IMR-90 (cell line): ENCODE measurements at regions not wholly inside any gene's neighbourhood (a gene's known extent, or its start where the extent isn't known, plus 50 kb on each side); places are given as distances from the start of the nearest gene placed in this dataset.

Source experiments
- ATAC-seq: fragments of 200-7000 bp; cut with Tn5 transposase; 2 replicates; pipeline ENCODE4 v1.9.1; 2020; ENCODE audit warnings: low read depth, mild to moderate bottlenecking, moderate library complexity
- BruUV-seq: library from RNA; stranded (reverse); fragments of 400-500 nt; replicated peaks from 2 replicates; lab custom pipeline; 2021; lab: Mats Ljungman, UMichigan
- CTCF ChIA-PET: fragments of 300-600 bp; formaldehyde crosslinking; extraction: SDS; loops from one replicate; lab custom pipeline; 2021; ENCODE audit warnings: antibody characterized with exemption; lab: Yijun Ruan, JAX
- POLR2A ChIA-PET: fragments of 300-600 bp; sonication (Branson Sonifier 250); formaldehyde crosslinking; loops from one replicate; lab custom pipeline; 2022; ENCODE audit warnings: antibody characterized with exemption; ENCODE audit not compliant: unreplicated experiment; lab: Charles Lee
- DNase-seq: peaks from one replicate; pipeline ENCODE4 v3.0.0; 2013
- H2AFZ ChIP-seq: replicated peaks from 2 replicates; pipeline ENCODE3; 2013; ENCODE audit warnings: low read length, mild to moderate bottlenecking; ENCODE audit not compliant: poor library complexity
- H2AK5ac ChIP-seq: 2 replicates; pipeline ENCODE4 v1.6.1; 2013; ENCODE audit warnings: low read depth, low read length, inconsistent platforms
- H2AK9ac ChIP-seq: replicated peaks from 2 replicates; pipeline ENCODE3; 2013; ENCODE audit warnings: mild to moderate bottlenecking, low read depth, low read length, moderate library complexity; ENCODE audit not compliant: poor library complexity
- H2BK120ac ChIP-seq: 2 replicates; pipeline ENCODE4 v1.6.1; 2013; ENCODE audit warnings: low read depth, low read length, inconsistent platforms
- H2BK15ac ChIP-seq: 3 replicates; pipeline ENCODE4 v1.6.1; 2013; ENCODE audit warnings: low read depth, low read length, inconsistent platforms
- H2BK20ac ChIP-seq: 2 replicates; pipeline ENCODE4 v1.6.1; 2013; ENCODE audit warnings: low read depth, mild to moderate bottlenecking, inconsistent platforms, low read length, moderate library complexity
- H2BK5ac ChIP-seq: 2 replicates; pipeline ENCODE4 v1.6.1; 2013; ENCODE audit warnings: mild to moderate bottlenecking, low read depth, low read length, inconsistent platforms; ENCODE audit not compliant: poor library complexity, severe bottlenecking
- H3K14ac ChIP-seq: replicated peaks from 2 replicates; pipeline ENCODE4 v1.6.1; 2013; ENCODE audit warnings: low read depth, low read length, inconsistent platforms
- H3K18ac ChIP-seq: 2 replicates; pipeline ENCODE4 v1.6.1; 2013; ENCODE audit warnings: low read depth, low read length, control low read depth
- H3K23ac ChIP-seq: 2 replicates; pipeline ENCODE4 v1.6.1; 2013; ENCODE audit warnings: low read depth, low read length, inconsistent platforms
- H3K27ac ChIP-seq: 2 replicates; pipeline ENCODE4 v1.5.1; 2013; ENCODE audit warnings: mild to moderate bottlenecking, control low read depth, low read length; ENCODE audit not compliant: insufficient read depth
- H3K27me3 ChIP-seq: 2 replicates; pipeline ENCODE4 v1.6.1; 2013; ENCODE audit warnings: low read length; ENCODE audit not compliant: control insufficient read depth, insufficient read depth
- H3K36me3 ChIP-seq: 2 replicates; pipeline ENCODE4 v1.6.1; 2013; ENCODE audit warnings: low read length, mixed read lengths; ENCODE audit not compliant: control insufficient read depth, insufficient read depth
- H3K4ac ChIP-seq: 2 replicates; pipeline ENCODE4 v1.6.1; 2013; ENCODE audit warnings: low read depth, low read length, inconsistent platforms
- H3K4me1 ChIP-seq: 2 replicates; pipeline ENCODE4 v1.6.1; 2013; ENCODE audit warnings: low read length, mixed read lengths; ENCODE audit not compliant: control insufficient read depth, insufficient read depth
- H3K4me2 ChIP-seq: 2 replicates; pipeline ENCODE4 v1.6.1; 2013; ENCODE audit warnings: low read depth, mild to moderate bottlenecking, control low read depth, low read length, moderate library complexity
- H3K4me3 ChIP-seq: 2 replicates; pipeline ENCODE4 v1.5.1; 2013; ENCODE audit warnings: low read depth, mild to moderate bottlenecking, control low read depth, low read length, moderate library complexity; ENCODE audit not compliant: insufficient read depth
- H3K56ac ChIP-seq: 2 replicates; pipeline ENCODE4 v1.6.1; 2013; ENCODE audit warnings: low read length, inconsistent platforms; ENCODE audit not compliant: insufficient read depth; ENCODE audit errors: extremely low read depth
- H3K79me1 ChIP-seq, 2 experiments: 2 replicates each; pipeline ENCODE4 v1.6.1; 2013; ENCODE audit warnings: low read length in 2 of 2, inconsistent platforms in 1 of 2, low read depth in 1 of 2
- H3K9ac ChIP-seq: 2 replicates; pipeline ENCODE4 v1.6.1; 2013; ENCODE audit warnings: low read depth, low read length, control low read depth
- H3K9me1 ChIP-seq: 2 replicates; pipeline ENCODE4 v1.6.1; 2013; ENCODE audit warnings: low read length, inconsistent platforms; ENCODE audit not compliant: insufficient read depth
- H3K9me3 ChIP-seq: 2 replicates; pipeline ENCODE4 v1.6.1; 2013; ENCODE audit warnings: low read length; ENCODE audit not compliant: control insufficient read depth, insufficient read depth
- H4K20me1 ChIP-seq: 2 replicates; pipeline ENCODE4 v1.6.1; 2013; ENCODE audit warnings: low read length, inconsistent platforms; ENCODE audit not compliant: insufficient read depth
- H4K5ac ChIP-seq: 2 replicates; pipeline ENCODE4 v1.6.1; 2013; ENCODE audit warnings: mild to moderate bottlenecking, low read depth, low read length, control low read depth
- H4K8ac ChIP-seq, 2 experiments: 2 replicates each; pipeline ENCODE4 v1.6.1; 2013; ENCODE audit warnings: low read depth in 2 of 2, low read length in 2 of 2, control low read depth in 1 of 2, inconsistent platforms in 1 of 2
- H4K91ac ChIP-seq: 2 replicates; pipeline ENCODE4 v1.6.1; 2013; ENCODE audit warnings: low read depth, low read length, inconsistent platforms; ENCODE audit not compliant: insufficient read depth
- BHLHE40 ChIP-seq: fragments of 150-350 bp; IDR thresholded peaks from 2 replicates; pipeline ENCODE4 v1.6.1; 2016; ENCODE audit warnings: mild to moderate bottlenecking, low read depth, low read length
- CEBPB ChIP-seq: IDR thresholded peaks from 2 replicates; pipeline ENCODE4 v1.6.1; 2012; ENCODE audit warnings: low read depth, low read length, improper control_type of control experiment
- MAFK ChIP-seq: IDR thresholded peaks from 2 replicates; pipeline ENCODE4 v1.6.1; 2012; ENCODE audit warnings: low read depth, low read length, improper control_type of control experiment
- MAZ ChIP-seq: IDR thresholded peaks from 2 replicates; pipeline ENCODE4 v1.6.1; 2012; ENCODE audit warnings: low read depth, mild to moderate bottlenecking, low read length, improper control_type of control experiment, moderate library complexity, borderline replicate concordance
- SMC3 ChIP-seq: fragments of 150-350 bp; IDR thresholded peaks from 2 replicates; pipeline ENCODE4 v1.6.1; 2016; ENCODE audit warnings: low read depth, mild to moderate bottlenecking, antibody characterized with exemption, low read length, moderate library complexity
- WGBS, 2 experiments: methylation state at CpG; one replicate each; pipeline versions ENCODE4 v1.1.5 to v1.1.7; 2013; ENCODE audit warnings: missing lambda C conversion rate in 2 of 2; ENCODE audit not compliant: insufficient read length in 1 of 2; ENCODE audit errors: extremely low coverage in 2 of 2; 5-methylcytosine and 5-hydroxymethylcytosine counted together
- dilution Hi-C: fragments of 300-500 bp; cut with HindIII; formaldehyde crosslinking; loops from one replicate; pipeline ENCODE4 v1.14.3; 2018; ENCODE audit warnings: low sequenced_read_pairs; ENCODE audit not compliant: unreplicated experiment
- in situ Hi-C: fragments of 300-500 bp; cut with MboI; formaldehyde crosslinking; loops from 3 replicates; pipeline ENCODE4 v1.14.3; 2019; ENCODE audit warnings: low sequenced_read_pairs, inconsistent platforms, mixed read lengths
- intact Hi-C: fragments of 100-400 bp; cut with micrococcal nuclease; formaldehyde crosslinking; loops from 2 replicates; pipeline ENCODE4 v1.10.0; 2022
- TF ChIP-seq, protein P1 (sequence below): fragments of 150-350 bp; IDR thresholded peaks from 2 replicates; pipeline ENCODE4 v1.6.1; 2016; ENCODE audit warnings: low read depth, mild to moderate bottlenecking, low read length, moderate library complexity, borderline replicate concordance

DNA sequence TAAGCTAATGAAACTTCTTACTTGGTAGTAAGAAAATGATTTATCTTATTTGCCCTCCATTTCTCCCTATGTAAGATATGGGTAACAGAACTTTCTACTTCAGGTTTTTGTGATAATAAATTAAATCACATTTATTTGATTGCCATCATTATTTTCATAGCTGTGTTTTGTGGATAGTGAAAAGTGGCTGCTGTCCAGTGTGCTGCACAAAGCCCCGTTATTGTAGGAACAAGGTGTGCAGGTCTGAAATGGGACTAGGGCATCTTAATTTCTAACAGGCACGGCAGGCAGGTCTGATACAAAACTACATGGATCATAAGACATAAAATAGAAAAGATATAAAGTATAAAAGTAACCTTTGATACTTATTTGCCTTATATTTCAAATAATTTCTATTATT is 51.6 kb upstream of the THSD7B start:
- Histone ChIP-seq H3K4ac (no peak overlapping the region), H3K14ac (no peak overlapping the region), H2BK15ac (no peak overlapping the region), H4K5ac (no peak overlapping the region), H3K23ac (no peak overlapping the region), H4K8ac (no peak overlapping the region), H2AK9ac (no peak overlapping the region), H3K56ac (no peak overlapping the region), H3K9ac (no peak overlapping the region), H3K79me1 (no peaks in the 10 kb centered on the region), H3K4me3 (no peak overlapping the region), H3K27ac (no peak overlapping the region), H3K4me1 (no peaks in the 10 kb centered on the region), H3K4me2 (no peak overlapping the region), H3K36me3 (no peaks in the 10 kb centered on the region), H2BK120ac (no peak overlapping the region), H2AK5ac (no peak overlapping the region), H2BK20ac (no peak overlapping the region), H2AFZ (no peak overlapping the region), H3K9me3 (0 out of 2 replicates have a peak, but pooled peaks cover under 1% of the 10 kb centered on the region), H3K9me1 (no peaks in the 10 kb centered on the region), H2BK5ac (no peak overlapping the region), H3K18ac (no peak overlapping the region), H3K27me3 (no peaks in the 10 kb centered on the region), H4K20me1 (no peaks in the 10 kb centered on the region), H4K91ac (no peak overlapping the region)
- no TSS peak for BruUV-seq
- in situ Hi-C loops (no loop called here), dilution Hi-C loops (no loop called here), intact Hi-C loops (no loop called here)
- WGBS, 2 experiments, result no CpG with 5 or more reads among the region's 2 CpGs
- DNase-seq (no peak), ATAC-seq (no peak)
- POLR2A ChIA-PET, result no interaction called here
- no peak for TF ChIP-seq CEBPB
- no peak for TF ChIP-seq BHLHE40
- TF ChIP-seq SMC3, result no peak
- TF ChIP-seq, protein P1, sequence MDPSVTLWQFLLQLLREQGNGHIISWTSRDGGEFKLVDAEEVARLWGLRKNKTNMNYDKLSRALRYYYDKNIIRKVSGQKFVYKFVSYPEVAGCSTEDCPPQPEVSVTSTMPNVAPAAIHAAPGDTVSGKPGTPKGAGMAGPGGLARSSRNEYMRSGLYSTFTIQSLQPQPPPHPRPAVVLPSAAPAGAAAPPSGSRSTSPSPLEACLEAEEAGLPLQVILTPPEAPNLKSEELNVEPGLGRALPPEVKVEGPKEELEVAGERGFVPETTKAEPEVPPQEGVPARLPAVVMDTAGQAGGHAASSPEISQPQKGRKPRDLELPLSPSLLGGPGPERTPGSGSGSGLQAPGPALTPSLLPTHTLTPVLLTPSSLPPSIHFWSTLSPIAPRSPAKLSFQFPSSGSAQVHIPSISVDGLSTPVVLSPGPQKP, result no peak
- TF ChIP-seq MAZ, result no peak
- TF ChIP-seq MAFK, result no peak
- CTCF ChIA-PET, result no interaction called here
